SK-N-SH treated with all-trans-retinoic acid at 6 μM for 48 hours (cell line): ENCODE measurements at regions not wholly inside any gene's neighbourhood (a gene's known extent, or its start where the extent isn't known, plus 50 kb on each side); places are given as distances from the start of the nearest gene placed in this dataset.

Experiments used
- ATAC-seq: fragments of 200-7000 bp; cut with Tn5 transposase; 3 replicates; pipeline ENCODE4 v1.9.1; 2020; ENCODE audit warnings: mild to moderate bottlenecking, moderate library complexity
- ARNTL ChIP-seq: fragments of 450-650 bp; formaldehyde crosslinking; IDR thresholded peaks from 2 replicates; pipeline ENCODE4 v1.5.0; 2020; ENCODE audit warnings: low read depth, mild to moderate bottlenecking, moderate library complexity, borderline replicate concordance
- BACH2 ChIP-seq: fragments of 250-450 bp; sonication (Bioruptor Pico); IDR thresholded peaks from 2 replicates; pipeline ENCODE4 v1.9.0; 2021; ENCODE audit warnings: mild to moderate bottlenecking, borderline replicate concordance
- ESRRG ChIP-seq: fragments of 250-450 bp; sonication (Bioruptor Pico); IDR thresholded peaks from 2 replicates; pipeline ENCODE4 v1.6.1; 2021; ENCODE audit warnings: mild to moderate bottlenecking
- GLIS3 ChIP-seq: fragments of 250-450 bp; sonication (Bioruptor Pico); IDR thresholded peaks from 2 replicates; pipeline ENCODE4 v1.5.0; 2020; ENCODE audit warnings: mild to moderate bottlenecking, moderate library complexity
- ISL1 ChIP-seq: fragments of 250-450 bp; sonication (Bioruptor Pico); IDR thresholded peaks from 2 replicates; pipeline ENCODE4 v2.1.2; 2022; ENCODE audit warnings: mild to moderate bottlenecking, moderate library complexity
- OSR1 ChIP-seq: fragments of 250-450 bp; sonication (Bioruptor Pico); IDR thresholded peaks from 2 replicates; pipeline ENCODE4 v1.8.0; 2022; ENCODE audit warnings: moderate library complexity, mild to moderate bottlenecking, inconsistent platforms
- PATZ1 ChIP-seq: fragments of 250-450 bp; sonication (Bioruptor Pico); IDR thresholded peaks from 2 replicates; pipeline ENCODE4 v1.8.0; 2020; ENCODE audit warnings: mild to moderate bottlenecking, moderate library complexity, borderline replicate concordance
- POU6F1 ChIP-seq: fragments of 250-450 bp; sonication (Bioruptor Pico); IDR thresholded peaks from 2 replicates; pipeline ENCODE4 v1.8.0; 2021; ENCODE audit warnings: low read depth, mild to moderate bottlenecking, moderate library complexity, borderline replicate concordance
- PPARA ChIP-seq: fragments of 250-450 bp; sonication (Bioruptor Pico); IDR thresholded peaks from 2 replicates; pipeline ENCODE4 v1.5.0; 2020; ENCODE audit warnings: mild to moderate bottlenecking, borderline replicate concordance
- RARB ChIP-seq: fragments of 250-450 bp; sonication (Bioruptor Pico); IDR thresholded peaks from 2 replicates; pipeline ENCODE4 v1.8.0; 2021; ENCODE audit warnings: mild to moderate bottlenecking, moderate library complexity
- SNAI2 ChIP-seq: fragments of 250-450 bp; sonication (Bioruptor Pico); IDR thresholded peaks from 2 replicates; pipeline ENCODE4 v1.5.0; 2020; ENCODE audit warnings: mild to moderate bottlenecking, moderate library complexity
- TCF4 ChIP-seq: fragments of 250-450 bp; sonication (Bioruptor Pico); IDR thresholded peaks from 2 replicates; pipeline ENCODE4 v1.8.0; 2021; ENCODE audit warnings: mild to moderate bottlenecking, moderate library complexity, borderline replicate concordance
- TOX ChIP-seq: fragments of 250-450 bp; sonication (Bioruptor Pico); IDR thresholded peaks from 2 replicates; pipeline ENCODE4 v1.8.0; 2021; ENCODE audit warnings: mild to moderate bottlenecking, moderate library complexity, borderline replicate concordance
- ZC3H10 ChIP-seq: fragments of 250-450 bp; sonication (Bioruptor Pico); IDR thresholded peaks from 2 replicates; pipeline ENCODE4 v1.5.1; 2021; ENCODE audit warnings: mild to moderate bottlenecking, moderate library complexity
- ZFP3 ChIP-seq: fragments of 250-450 bp; sonication (Bioruptor Pico); IDR thresholded peaks from 2 replicates; pipeline ENCODE4 v1.5.0; 2020; ENCODE audit warnings: mild to moderate bottlenecking, moderate library complexity
- ZNF565 ChIP-seq: fragments of 450-650 bp; formaldehyde crosslinking; conservative IDR thresholded peaks from 2 replicates; pipeline ENCODE4 v1.5.0; 2020; ENCODE audit warnings: low read depth, mild to moderate bottlenecking, moderate library complexity
- ZNF70 ChIP-seq: fragments of 450-650 bp; formaldehyde crosslinking; IDR thresholded peaks from 2 replicates; pipeline ENCODE4 v1.5.0; 2020; ENCODE audit warnings: mild to moderate bottlenecking, moderate library complexity
- ZNF8 ChIP-seq: fragments of 450-650 bp; formaldehyde crosslinking; IDR thresholded peaks from 2 replicates; pipeline ENCODE4 v1.5.0; 2020; ENCODE audit warnings: mild to moderate bottlenecking, moderate library complexity
- TF ChIP-seq, protein P1 (sequence below): fragments of 250-450 bp; sonication (Bioruptor Pico); IDR thresholded peaks from 2 replicates; pipeline ENCODE4 v1.5.0; 2020; ENCODE audit warnings: mild to moderate bottlenecking, moderate library complexity
- TF ChIP-seq, protein P2 (sequence below): fragments of 250-450 bp; sonication (Bioruptor Pico); IDR thresholded peaks from 2 replicates; pipeline ENCODE4 v1.5.1; 2021; ENCODE audit warnings: mild to moderate bottlenecking, moderate library complexity

DNA sequence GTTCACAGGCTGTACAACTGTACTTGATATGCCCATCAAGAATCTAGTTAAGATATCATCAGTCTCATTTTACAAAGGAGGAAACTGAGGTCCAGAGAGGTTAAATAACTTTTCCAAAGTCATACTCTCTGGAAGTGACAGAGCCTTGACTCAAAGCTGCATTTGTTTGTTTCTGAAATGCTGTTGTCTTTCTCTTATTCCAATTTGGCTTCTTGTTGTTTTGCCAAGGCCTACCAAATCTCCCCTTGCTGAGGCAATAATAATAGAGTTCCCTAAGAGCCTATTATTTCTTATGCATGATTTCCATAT is 79.8 kb upstream of the C12orf71 start:
- TF ChIP-seq ESRRG (CRISPR knock-in tag) (no peak), PATZ1 (no peak), BACH2 (CRISPR knock-in tag) (no peak), ZFP3 (CRISPR knock-in tag) (no peak), ZNF565 (CRISPR knock-in tag) (no peak), PPARA (CRISPR knock-in tag) (no peak), ARNTL (CRISPR knock-in tag) (no peak), RARB (CRISPR knock-in tag) (no peak), ZNF70 (no peak), ZC3H10 (CRISPR knock-in tag) (no peak), TOX (no peak), ISL1 (CRISPR knock-in tag) (no peak), OSR1 (CRISPR knock-in tag) (no peak), POU6F1 (CRISPR knock-in tag) (no peak)
- TF ChIP-seq, protein P1, sequence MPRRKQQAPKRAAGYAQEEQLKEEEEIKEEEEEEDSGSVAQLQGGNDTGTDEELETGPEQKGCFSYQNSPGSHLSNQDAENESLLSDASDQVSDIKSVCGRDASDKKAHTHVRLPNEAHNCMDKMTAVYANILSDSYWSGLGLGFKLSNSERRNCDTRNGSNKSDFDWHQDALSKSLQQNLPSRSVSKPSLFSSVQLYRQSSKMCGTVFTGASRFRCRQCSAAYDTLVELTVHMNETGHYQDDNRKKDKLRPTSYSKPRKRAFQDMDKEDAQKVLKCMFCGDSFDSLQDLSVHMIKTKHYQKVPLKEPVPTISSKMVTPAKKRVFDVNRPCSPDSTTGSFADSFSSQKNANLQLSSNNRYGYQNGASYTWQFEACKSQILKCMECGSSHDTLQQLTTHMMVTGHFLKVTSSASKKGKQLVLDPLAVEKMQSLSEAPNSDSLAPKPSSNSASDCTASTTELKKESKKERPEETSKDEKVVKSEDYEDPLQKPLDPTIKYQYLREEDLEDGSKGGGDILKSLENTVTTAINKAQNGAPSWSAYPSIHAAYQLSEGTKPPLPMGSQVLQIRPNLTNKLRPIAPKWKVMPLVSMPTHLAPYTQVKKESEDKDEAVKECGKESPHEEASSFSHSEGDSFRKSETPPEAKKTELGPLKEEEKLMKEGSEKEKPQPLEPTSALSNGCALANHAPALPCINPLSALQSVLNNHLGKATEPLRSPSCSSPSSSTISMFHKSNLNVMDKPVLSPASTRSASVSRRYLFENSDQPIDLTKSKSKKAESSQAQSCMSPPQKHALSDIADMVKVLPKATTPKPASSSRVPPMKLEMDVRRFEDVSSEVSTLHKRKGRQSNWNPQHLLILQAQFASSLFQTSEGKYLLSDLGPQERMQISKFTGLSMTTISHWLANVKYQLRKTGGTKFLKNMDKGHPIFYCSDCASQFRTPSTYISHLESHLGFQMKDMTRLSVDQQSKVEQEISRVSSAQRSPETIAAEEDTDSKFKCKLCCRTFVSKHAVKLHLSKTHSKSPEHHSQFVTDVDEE: no peak
- TF ChIP-seq, protein P2, sequence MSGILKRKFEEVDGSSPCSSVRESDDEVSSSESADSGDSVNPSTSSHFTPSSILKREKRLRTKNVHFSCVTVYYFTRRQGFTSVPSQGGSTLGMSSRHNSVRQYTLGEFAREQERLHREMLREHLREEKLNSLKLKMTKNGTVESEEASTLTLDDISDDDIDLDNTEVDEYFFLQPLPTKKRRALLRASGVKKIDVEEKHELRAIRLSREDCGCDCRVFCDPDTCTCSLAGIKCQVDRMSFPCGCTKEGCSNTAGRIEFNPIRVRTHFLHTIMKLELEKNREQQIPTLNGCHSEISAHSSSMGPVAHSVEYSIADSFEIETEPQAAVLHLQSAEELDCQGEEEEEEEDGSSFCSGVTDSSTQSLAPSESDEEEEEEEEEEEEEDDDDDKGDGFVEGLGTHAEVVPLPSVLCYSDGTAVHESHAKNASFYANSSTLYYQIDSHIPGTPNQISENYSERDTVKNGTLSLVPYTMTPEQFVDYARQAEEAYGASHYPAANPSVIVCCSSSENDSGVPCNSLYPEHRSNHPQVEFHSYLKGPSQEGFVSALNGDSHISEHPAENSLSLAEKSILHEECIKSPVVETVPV (CRISPR knock-in tag): no peak
- TF ChIP-seq, all 23 proteins: peak for 0
- no peak for ATAC-seq

GRCh38 chr12:27163048-27163715 is 80.8 kb upstream of the C12orf71 start:
- peak; percentile 40; the same call in 1 of the 3 replicates for ATAC-seq
- no peak for TF ChIP-seq ESRRG (CRISPR knock-in tag)
- no peak for TF ChIP-seq PPARA (CRISPR knock-in tag)
- no peak for TF ChIP-seq TOX
- no peak for TF ChIP-seq ZNF8 (CRISPR knock-in tag)
- no peak for TF ChIP-seq ZFP3 (CRISPR knock-in tag)
- TF ChIP-seq BACH2 (CRISPR knock-in tag): no peak
- TF ChIP-seq, protein P2 (CRISPR knock-in tag): no peak
- no peak for TF ChIP-seq SNAI2 (CRISPR knock-in tag)
- no peak for TF ChIP-seq RARB (CRISPR knock-in tag)
- TF ChIP-seq OSR1 (CRISPR knock-in tag): no peak
- no peak for TF ChIP-seq TCF4
- TF ChIP-seq, protein P1: no peak
- no peak for TF ChIP-seq ZNF565 (CRISPR knock-in tag)
- TF ChIP-seq POU6F1 (CRISPR knock-in tag): no peak
- no peak for TF ChIP-seq GLIS3 (CRISPR knock-in tag)
- TF ChIP-seq PATZ1: no peak
